GM21723 (cell line): ENCODE measurements at regions not wholly inside any gene's neighbourhood (a gene's known extent, or its start where the extent isn't known, plus 50 kb on each side); places are given as distances from the start of the nearest gene placed in this dataset.
"Not testable (repeated sequence)": the region's sequence is repeated elsewhere in the genome, so short reads cannot be mapped to it uniquely, and the experiment has no call there.

Experiments
- ATAC-seq: cut with Tn5 transposase; IDR thresholded peaks from one replicate; pipeline ENCODE4 v1.9.1; 2021; ENCODE audit warnings: mild to moderate bottlenecking, moderate library complexity; ENCODE audit not compliant: unreplicated experiment

- no peak for ATAC-seq
Measured at GRCh38 chr16:60704726-60705125, 1331.5 kb downstream of the CDH8 start.

- ATAC-seq: no peak
Measured at GRCh38 chr16:60703096-60703495, 1333.1 kb downstream of the CDH8 start.

GRCh38 chr16:60686824-60687223 lies 1349.4 kb downstream of the CDH8 start:
- no peak for ATAC-seq

- no peak for ATAC-seq
Measured at GRCh38 chr16:60684002-60684401, 1352.2 kb downstream of the CDH8 start.

GRCh38 chr16:60682219-60682618 lies 1354.0 kb downstream of the CDH8 start:
- ATAC-seq: no peak

- no peak for ATAC-seq
Measured at GRCh38 chr16:60681043-60681442, 1355.2 kb downstream of the CDH8 start.

GRCh38 chr16:60675022-60675421 lies 1361.2 kb downstream of the CDH8 start:
- no peak for ATAC-seq

GRCh38 chr16:60674241-60674640 lies 1362.0 kb downstream of the CDH8 start:
- no peak for ATAC-seq

GRCh38 chr16:60655514-60656153 lies 1380.6 kb downstream of the CDH8 start:
- no peak for ATAC-seq

- ATAC-seq: no peak
Measured at GRCh38 chr16:60651346-60651745, 1384.9 kb downstream of the CDH8 start.

GRCh38 chr16:60648290-60648689 lies 1387.9 kb downstream of the CDH8 start:
- ATAC-seq: no peak

GRCh38 chr16:60647388-60647787 lies 1388.8 kb downstream of the CDH8 start:
- ATAC-seq: not testable (repeated sequence)

GRCh38 chr16:60646631-60647030 lies 1389.6 kb downstream of the CDH8 start:
- ATAC-seq: no peak

GRCh38 chr16:60645541-60645940 lies 1390.7 kb downstream of the CDH8 start:
- no peak for ATAC-seq

- ATAC-seq: no peak
Measured at GRCh38 chr16:60642956-60643355, 1393.3 kb downstream of the CDH8 start.

GRCh38 chr16:60641067-60641665 lies 1395.1 kb downstream of the CDH8 start:
- ATAC-seq: no peak

GRCh38 chr16:60640038-60640437 lies 1396.2 kb downstream of the CDH8 start:
- ATAC-seq: no peak

- not testable (repeated sequence) for ATAC-seq
Measured at GRCh38 chr16:60636636-60637035, 1399.6 kb downstream of the CDH8 start.

GRCh38 chr16:60636117-60636516 lies 1400.1 kb downstream of the CDH8 start:
- no peak for ATAC-seq

- ATAC-seq: no peak
Measured at GRCh38 chr16:60635548-60635947, 1400.7 kb downstream of the CDH8 start.

GRCh38 chr16:60611844-60612243 lies 1424.4 kb downstream of the CDH8 start:
- ATAC-seq: no peak

- ATAC-seq: no peak
Measured at GRCh38 chr16:60608971-60609370, 1427.3 kb downstream of the CDH8 start.

GRCh38 chr16:60605652-60606051 lies 1430.6 kb downstream of the CDH8 start:
- not testable (repeated sequence) for ATAC-seq
